GM12892 (cell line): ENCODE measurements at regions not wholly inside any gene's neighbourhood (a gene's known extent, or its start where the extent isn't known, plus 50 kb on each side); places are given as distances from the start of the nearest gene placed in this dataset.

Source experiments
- POLR2A ChIP-seq: IDR thresholded peaks from 2 replicates; pipeline ENCODE4 v1.6.1; 2011; ENCODE audit warnings: low read depth, low read length, control low read depth
- POLR2AphosphoS5 ChIP-seq: IDR thresholded peaks from 2 replicates; pipeline ENCODE4 v1.6.1; 2011; ENCODE audit warnings: low read depth, low read length, control low read depth

GRCh38 chr18:73279498-73279897 is 411.7 kb upstream of the NETO1 start:
- no peak for TF ChIP-seq POLR2A
- no peak for TF ChIP-seq POLR2AphosphoS5
